NCI-H2029 (cell line): ENCODE measurements at regions not wholly inside any gene's neighbourhood (a gene's known extent, or its start where the extent isn't known, plus 50 kb on each side); places are given as distances from the start of the nearest gene placed in this dataset.

Source experiments
- DNase-seq: peaks from one replicate; lab custom pipeline; 2025; lab: John Stamatoyannopoulos, UW

GRCh38 chr10:83164156-83164555 lies 975.2 kb upstream of the GHITM start:
- no peak for DNase-seq

- DNase-seq, result no peak
These were observed 974.0 kb upstream of the GHITM start for GRCh38 chr10:83165265-83165664.

- no peak for DNase-seq
These were observed 973.0 kb upstream of the GHITM start for GRCh38 chr10:83166344-83166743.

- DNase-seq, result no peak
These were observed 972.2 kb upstream of the GHITM start for GRCh38 chr10:83167081-83167480.

GRCh38 chr10:83176901-83177300 lies 962.4 kb upstream of the GHITM start:
- no peak for DNase-seq

- no peak for DNase-seq
These were observed 960.8 kb upstream of the GHITM start for GRCh38 chr10:83178526-83178925.

GRCh38 chr10:83179371-83179770 lies 959.9 kb upstream of the GHITM start:
- no peak for DNase-seq

GRCh38 chr10:83182076-83182475 lies 957.2 kb upstream of the GHITM start:
- DNase-seq, result no peak

- DNase-seq, result no peak
These were observed 954.7 kb upstream of the GHITM start for GRCh38 chr10:83184641-83185040.

GRCh38 chr10:83190614-83191013 lies 948.7 kb upstream of the GHITM start:
- no peak for DNase-seq

GRCh38 chr10:83193026-83193425 lies 946.3 kb upstream of the GHITM start:
- DNase-seq, result no peak

GRCh38 chr10:83195021-83195420 lies 944.3 kb upstream of the GHITM start:
- DNase-seq, result no peak

- DNase-seq, result no peak
These were observed 939.9 kb upstream of the GHITM start for GRCh38 chr10:83199374-83199773.

- no peak for DNase-seq
These were observed 933.4 kb upstream of the GHITM start for GRCh38 chr10:83205861-83206260.

GRCh38 chr10:83212632-83213334 lies 926.5 kb upstream of the GHITM start:
- DNase-seq, result no peak

GRCh38 chr10:83214136-83214535 lies 925.2 kb upstream of the GHITM start:
- DNase-seq, result no peak

- no peak for DNase-seq
These were observed 921.1 kb upstream of the GHITM start for GRCh38 chr10:83218205-83218604.

GRCh38 chr10:83222300-83222699 lies 917.0 kb upstream of the GHITM start:
- no peak for DNase-seq

GRCh38 chr10:83222832-83223742 lies 916.2 kb upstream of the GHITM start:
- no peak for DNase-seq

- no peak for DNase-seq
These were observed 913.5 kb upstream of the GHITM start for GRCh38 chr10:83225781-83226180.

GRCh38 chr10:83229991-83230390 lies 909.3 kb upstream of the GHITM start:
- DNase-seq, result no peak

GRCh38 chr10:83233691-83234090 lies 905.6 kb upstream of the GHITM start:
- no peak for DNase-seq

GRCh38 chr10:83248106-83248631 lies 891.1 kb upstream of the GHITM start:
- DNase-seq, result no peak
